HG03159 (cell line): ENCODE measurements at regions not wholly inside any gene's neighbourhood (a gene's known extent, or its start where the extent isn't known, plus 50 kb on each side); places are given as distances from the start of the nearest gene placed in this dataset.
A peak's percentile ranks its signal among the peaks of the same experiment; 100 is the strongest.
"Not testable (repeated sequence)": the region's sequence is repeated elsewhere in the genome, so short reads cannot be mapped to it uniquely, and the experiment has no call there.

Source experiments
- ATAC-seq: cut with Tn5 transposase; IDR thresholded peaks from one replicate; pipeline ENCODE4 v1.9.1; 2021; ENCODE audit warnings: mild to moderate bottlenecking, moderate library complexity; ENCODE audit not compliant: unreplicated experiment

DNA sequence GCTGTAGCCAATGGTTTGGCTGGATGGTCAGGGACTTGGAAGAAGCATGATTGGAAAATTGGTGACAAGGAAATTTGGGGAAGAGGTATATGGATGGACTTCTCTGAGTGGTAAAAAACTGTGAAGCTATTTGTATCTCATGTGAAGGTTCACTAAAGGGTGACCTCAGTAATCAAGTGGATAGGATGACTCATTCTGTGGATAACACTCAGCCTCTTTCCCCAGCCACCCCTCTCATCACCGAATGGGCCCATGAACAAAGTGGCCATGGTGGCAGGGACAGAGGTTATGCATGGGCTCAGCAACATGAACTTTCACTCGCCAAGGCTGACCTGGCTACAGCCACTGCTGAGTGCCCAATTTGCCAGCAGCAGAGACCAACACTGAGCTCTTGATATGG lies 127.3 kb upstream of the ZC3H12C start:
- ATAC-seq = not testable (repeated sequence)

DNA sequence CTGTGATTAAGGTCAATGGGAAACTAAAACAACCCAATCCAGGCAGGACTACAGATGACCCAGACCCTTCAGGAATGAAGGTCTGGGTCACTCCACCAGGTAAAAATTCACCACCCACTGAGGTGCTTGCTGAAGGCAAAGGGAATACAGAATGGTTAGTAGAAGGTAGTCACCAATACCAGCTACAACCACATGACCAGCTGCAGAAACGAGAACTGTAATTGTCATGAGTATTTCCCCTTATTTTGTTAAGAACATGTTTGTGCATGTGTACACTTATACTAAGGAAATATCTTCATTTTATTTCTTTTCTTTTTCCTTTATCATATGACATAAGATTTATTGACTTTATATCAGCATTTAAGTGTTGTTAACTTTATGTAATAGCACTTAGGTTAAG lies 126.1 kb upstream of the ZC3H12C start:
- ATAC-seq = not testable (repeated sequence)

DNA sequence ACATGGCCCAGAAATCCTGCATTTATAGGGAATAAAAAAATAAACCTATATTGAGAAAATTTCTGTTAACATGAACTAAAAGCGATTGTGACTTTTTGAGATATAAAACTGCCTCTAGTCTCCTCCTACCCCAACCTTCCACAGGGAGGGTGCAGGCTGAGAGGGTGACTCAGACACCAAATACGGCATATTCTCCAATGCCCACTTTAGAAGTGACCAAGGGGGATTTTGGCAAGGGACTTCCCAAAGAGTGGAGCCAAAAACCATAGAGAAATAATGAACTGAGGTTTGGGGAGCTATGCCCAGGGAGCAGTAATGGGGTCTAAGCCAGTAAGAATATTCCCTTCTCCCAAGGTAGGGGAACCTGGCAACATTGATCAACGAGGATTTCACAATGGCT lies 124.9 kb upstream of the ZC3H12C start:
- no peak for ATAC-seq

DNA sequence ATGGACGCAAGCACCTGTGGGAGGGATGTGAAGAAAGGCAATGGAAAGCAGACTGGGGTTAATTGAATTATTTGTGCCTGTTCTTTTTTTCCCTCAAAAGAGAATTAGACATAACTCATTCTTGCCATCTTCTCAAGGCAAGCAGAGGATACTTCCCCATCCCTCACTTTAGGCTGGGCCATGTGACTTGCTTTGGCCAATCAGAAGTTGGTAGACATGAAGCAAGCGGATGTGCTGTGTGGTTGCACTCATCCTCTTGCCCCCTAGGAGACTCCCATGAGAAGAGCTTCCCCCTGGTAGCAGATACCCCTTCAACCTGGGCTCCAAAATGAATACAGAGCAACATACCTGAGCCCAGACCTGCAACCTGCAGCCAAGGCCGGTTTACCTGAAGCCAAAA lies 124.4 kb upstream of the ZC3H12C start:
- no peak for ATAC-seq

DNA sequence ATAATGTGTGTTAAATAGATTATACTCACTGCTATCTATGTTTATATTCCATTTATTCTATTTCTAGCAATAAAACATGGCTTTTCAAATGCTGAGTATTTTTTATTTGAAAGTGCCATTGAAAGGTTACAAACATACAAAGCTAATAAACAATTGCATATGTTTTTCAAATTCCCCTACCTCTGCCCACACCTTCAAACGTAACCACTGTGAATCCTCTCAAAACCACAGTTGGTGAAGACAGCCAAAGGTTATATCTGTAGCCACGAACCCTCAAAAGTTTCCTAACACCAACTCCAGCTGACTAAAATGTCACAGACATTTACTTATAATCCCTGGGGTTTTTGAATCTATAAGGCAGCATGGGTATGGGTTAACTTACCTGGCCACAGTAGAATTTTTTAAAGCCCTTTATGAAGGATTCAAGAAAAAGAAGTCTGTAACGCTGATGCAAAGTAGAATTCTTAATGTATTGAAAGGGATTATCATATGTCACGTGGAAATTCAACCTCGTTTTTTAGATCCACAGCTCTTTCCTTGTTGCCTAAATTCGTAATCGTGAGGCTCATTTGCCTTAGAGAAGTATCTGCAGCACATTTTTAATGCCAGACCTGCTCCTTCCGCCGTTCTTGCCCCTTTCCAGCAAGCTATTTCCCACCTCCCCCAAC lies 122.5 kb upstream of the ZC3H12C start:
- peak; percentile 50 for ATAC-seq

DNA sequence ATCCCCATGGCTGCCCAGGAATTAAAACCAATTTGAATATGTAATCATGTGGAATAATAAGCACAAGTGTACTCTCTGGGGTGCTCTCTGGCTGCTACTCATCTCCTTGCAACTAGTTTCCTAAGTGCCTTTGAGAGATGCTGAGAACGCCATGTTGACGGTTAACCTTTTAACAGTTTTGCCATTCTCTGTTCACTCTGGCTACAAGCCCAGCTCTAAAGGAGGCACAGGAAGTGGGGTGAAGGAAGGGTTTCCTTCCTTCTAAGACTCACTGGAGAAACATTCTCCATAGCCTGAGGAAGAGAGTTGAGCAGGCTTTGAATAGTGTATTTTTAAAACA lies 122.0 kb upstream of the ZC3H12C start:
- ATAC-seq = peak; percentile 22

DNA sequence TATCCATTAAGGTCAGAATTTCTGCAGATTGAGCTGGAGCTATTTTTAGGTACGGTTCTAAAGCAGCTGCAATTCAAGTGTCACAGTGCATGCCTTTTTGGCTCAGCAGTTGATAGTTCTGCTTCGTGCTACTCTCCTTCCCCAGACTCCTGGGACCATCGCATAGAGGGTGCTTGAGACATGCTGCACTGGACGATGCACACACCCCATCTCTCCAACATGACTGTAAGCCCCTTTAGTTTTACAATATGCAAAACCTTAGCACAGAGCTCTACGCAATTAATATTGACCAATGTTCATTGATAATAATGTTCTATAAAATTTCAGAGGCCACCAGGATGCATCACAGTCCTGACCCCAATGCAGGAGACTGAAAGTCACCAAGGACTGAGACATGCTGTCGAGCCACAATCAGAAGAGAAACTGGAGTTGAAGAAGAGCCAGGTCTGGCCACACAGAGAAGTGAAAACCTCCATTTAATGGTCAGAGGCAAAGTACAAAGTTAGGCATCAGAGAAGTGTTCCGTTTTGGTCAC lies 120.9 kb upstream of the ZC3H12C start:
- ATAC-seq = peak; percentile 69

DNA sequence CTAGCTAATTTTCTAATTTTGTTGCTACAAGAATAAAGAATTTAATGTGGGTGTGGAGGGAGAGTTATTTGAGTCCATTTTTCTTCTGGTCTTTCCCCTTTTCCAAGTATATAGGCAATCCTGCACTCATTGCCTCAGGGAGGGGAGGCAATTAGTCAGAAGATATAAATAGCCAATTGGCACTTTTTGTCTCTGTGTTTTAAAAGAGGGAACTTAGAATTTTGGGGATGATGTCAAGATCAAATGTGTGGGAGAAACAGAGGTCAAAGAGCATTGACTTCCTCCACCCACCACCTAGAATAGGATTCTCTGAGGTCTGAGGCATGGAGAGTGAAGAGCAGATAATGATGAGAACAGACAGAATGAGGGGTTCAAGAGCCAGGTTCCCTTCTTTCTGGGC lies 120.3 kb upstream of the ZC3H12C start:
- ATAC-seq = no peak

DNA sequence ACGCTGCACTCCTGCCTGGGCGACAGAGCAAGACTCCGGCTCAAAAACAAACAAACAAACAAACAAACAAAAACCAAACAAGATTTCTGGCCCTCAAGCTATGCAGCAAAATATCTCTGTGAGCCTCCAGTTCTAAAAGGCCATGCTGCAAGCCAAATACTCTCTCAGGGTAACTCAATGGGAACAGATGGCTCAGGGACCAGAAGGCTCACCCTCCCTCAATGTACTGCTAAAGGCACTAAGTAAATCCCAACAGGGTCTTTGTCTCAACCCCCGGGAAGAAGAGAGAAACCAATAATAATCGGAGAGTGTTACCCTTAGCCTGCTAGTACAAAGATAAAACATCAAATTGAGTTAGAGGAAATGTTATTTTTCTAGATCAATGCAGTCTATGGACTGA lies 119.7 kb upstream of the ZC3H12C start:
- no peak for ATAC-seq

DNA sequence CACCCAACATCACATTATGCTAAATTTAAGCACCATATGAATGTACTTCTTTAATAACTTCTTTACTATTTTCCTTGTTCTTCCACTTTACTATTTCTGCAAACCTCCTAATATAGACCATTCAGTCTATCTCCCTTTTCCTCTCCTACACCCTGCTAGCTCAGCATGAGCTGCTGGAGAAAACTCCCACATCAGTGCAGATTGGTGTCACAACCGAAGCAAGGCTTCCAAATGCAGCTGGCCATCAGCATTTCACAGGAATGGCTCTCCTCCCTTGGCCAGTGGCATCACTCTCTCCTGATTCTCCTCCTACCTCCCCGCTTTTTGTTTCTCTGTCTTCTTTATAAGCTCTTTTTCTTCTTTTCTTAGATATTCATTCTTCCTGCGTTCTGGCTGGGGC lies 118.7 kb upstream of the ZC3H12C start:
- ATAC-seq = no peak

DNA sequence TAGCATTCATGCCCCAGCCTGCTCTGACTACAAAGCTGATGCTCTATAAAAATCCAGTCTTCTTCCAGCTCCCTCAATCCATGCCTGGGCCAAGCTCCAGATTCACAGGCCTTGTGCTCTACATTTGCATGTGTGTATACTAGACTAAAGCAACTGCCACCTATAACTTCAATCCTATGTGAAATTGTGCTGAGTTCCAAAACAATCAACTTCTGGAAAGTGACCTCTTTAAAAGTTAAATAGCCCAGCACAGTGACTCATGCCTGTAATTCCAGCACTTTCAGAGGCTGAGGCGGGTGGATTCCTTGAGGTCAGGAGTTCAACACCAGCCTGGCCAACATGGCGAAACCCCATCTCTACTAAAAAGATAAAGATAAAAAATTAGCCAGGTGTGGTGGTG lies 114.3 kb upstream of the ZC3H12C start:
- no peak for ATAC-seq

DNA sequence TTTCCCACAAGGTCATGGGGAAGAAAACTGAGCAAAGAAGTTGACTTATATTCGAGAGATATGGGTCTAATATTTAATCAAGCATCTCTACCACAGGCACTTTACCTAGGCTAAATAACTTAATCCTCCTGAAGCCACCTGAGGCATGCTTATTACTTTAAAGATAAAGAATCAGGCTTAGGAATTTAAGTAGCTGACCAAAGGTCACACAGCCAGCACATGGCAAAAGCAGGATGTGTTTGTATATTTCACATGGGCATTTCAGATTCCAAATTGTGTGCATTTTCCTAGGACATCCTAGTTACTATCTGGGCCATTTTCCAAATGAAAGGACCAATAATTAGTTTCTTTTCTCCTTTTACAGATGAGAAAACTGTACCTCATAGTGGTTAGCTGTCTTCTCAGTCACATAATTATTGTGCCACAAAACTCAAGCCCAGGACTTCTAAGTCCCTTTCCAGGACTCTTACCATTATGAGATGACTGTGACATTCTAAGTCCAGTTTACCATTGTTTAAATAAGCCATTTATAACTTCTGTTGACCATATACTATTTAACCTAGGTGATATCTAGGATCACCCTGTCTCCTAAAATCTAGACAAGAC lies 112.1 kb upstream of the ZC3H12C start:
- ATAC-seq = no peak

DNA sequence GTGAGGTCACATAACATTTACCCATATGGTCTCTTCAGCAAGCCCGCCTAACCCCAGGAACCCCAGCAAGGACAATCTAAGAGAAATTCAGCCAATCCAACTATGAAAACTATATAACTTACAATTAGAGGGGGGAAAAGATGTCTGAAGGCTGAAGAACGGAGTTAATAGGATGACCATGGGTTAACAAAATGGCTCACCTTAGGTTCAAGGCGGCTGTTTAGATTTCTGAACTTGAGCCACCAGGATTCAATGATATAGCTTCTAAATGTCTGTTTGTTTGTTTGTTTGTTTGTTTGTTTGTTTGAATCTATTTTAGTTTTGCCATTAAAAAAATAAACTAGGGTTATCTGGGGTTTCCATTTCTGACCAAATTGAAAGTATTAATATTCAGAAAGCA lies 109.8 kb upstream of the ZC3H12C start:
- ATAC-seq = no peak

DNA sequence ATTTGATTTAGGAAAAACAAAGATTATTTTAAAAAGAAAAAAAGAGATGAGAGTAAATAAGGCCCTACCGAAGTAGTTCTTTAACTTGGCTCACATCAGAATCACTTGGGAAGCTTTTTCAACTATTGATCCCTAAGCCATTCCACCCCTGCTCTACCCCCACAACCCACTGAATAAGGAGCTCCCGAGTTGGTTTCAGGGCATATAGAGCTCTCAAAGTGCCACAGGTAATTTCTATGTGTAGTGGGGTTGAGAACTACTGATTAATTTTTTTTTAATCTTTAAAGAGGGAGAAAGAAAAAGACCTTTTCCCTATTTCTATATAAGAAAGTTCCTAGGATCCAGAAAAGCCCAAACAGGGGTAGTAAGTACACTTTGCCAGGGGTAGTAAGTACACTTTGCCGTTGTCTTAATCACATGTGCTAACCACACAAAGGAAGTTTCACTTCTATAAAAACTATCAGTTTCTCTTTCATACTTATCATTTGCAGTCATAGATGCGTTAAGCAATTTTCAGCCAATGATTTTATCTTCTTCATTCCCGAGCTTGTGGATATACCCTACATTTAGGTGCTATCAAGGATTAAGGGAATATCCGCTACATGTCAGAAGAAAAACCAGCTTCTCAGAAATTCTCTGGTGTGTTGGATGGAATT lies 108.4 kb upstream of the ZC3H12C start:
- ATAC-seq = peak; percentile 97

DNA sequence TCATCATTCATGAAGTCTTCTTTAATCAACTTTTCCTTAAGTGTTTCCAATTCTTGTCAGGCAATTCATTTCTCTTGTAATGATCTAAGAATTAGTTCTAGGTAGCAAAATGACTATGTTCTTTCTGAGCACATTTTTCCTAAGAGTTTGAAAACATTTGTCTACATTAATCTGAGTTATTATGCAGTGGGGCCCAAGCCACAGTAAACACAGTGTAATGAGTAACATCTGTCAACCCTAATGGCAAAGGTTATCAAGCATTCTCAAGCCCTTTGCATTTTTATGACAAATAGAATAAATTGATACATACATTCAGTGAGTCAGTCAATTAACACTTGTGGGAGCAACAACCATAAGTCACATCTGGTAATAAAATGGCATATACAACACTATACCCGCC lies 106.7 kb upstream of the ZC3H12C start:
- ATAC-seq = no peak

DNA sequence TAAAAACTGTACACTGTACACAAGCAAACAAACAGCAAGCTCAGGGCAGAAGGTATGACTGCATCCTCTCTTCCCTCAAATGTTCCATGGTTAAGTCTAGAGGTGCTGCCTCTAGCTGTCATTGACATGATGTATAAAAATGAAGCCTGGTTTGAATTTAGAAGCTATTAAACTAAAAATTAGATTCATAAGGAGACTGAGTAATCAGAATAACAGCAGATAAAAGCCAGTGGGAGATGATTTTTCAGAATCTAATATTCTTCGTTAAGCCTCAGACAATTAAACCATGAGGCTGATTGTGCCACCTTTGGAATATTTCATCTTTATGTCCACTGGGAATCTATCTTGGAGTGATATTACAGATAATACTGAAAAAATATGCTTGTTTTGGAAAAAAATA lies 101.4 kb upstream of the ZC3H12C start:
- ATAC-seq = no peak

DNA sequence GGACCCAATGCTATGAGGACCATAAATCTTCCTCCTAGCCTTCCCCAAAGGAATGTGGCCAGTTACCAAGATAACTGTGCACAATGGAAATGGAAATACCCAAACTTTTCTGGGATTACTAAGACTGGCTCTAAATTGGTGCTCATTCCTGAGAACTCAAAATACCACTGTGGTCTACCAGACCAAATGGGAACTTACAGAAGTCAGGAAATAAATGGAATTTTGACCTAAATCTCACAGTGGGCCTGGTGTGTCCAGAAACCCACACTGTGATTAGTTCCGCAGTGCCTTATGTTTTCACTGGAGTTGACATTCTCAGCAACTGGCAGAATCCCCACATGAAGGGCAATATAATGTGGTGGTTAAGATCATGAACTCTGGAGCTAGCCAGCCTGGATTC lies 99.4 kb upstream of the ZC3H12C start:
- ATAC-seq = no peak

DNA sequence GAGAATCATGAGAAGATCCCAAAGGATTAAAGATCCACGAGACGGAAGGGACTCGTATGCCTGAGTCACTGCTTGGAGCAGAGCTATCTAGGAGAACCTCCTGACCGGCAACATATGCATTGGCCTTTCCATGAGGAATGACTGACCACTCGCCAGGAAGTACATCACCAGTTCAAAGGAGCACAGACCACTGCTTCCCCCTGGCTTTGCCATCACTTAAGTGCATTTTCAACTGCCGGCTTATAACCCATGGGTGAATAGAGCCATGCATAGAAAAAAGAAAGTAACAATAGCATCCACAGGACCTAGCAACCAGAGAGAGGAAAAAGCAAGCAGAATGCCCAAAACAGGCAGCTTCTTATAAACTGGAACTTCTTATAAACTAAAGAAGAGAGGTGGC lies 98.3 kb upstream of the ZC3H12C start:
- ATAC-seq = no peak

DNA sequence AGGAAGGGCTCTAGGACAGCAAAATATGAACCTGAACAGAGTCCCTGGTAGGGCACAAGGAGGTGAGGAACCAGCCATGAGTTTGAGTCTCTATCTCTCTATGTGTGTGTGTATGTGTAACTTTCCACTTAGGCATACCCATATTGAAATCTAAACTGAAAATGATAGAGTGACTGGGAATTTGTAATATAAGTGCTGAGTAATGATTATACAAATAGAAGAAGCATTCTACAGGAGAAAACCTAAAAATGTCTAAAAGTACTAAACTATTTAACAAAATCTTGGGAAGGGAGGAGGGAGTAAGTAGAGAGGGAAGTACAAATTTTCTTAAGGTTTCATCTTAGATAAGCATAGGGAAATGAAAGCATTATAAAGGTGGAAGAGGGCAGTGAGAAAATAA lies 97.1 kb upstream of the ZC3H12C start:
- no peak for ATAC-seq

DNA sequence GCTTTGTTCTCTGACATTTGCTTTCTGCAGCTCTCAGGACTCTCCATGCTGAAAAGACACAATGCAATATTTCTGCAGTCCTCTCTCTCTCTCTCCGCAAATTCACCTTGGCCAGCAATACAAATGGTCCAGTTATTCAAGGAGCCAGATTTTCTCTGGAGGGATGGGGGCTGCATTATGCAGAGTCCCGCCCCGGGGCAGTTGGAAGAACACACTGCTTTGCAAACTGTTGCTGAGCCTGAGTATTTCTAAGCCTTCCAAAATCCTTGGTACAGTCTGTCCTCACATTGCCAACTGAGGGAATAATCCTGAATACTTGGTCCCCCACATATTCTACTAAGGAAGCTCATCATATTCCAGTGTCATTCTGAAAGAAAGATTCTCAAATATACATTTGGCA lies 94.3 kb upstream of the ZC3H12C start:
- no peak for ATAC-seq

DNA sequence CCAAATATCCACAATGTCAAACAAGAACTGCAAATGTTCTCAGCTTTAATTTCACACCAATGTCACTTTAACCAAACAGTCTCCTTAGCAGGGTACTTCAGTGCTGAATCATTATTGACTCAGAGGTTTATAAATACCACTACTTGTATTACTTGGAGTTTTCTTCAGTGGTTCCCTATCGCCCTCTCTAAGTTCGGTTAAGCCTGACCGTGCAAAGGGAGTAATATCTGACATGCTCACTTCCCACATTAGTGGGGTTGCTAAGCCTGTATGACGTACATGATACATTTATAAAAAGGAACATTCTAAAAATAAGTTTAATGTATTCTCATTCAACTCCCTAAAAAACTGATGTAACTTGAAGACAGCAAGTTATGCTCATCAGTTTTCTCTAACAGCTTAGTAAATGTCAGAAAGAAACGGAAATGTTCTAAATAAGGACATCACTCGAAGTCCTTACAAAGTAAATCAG lies 93.1 kb upstream of the ZC3H12C start:
- peak; percentile 96 for ATAC-seq

DNA sequence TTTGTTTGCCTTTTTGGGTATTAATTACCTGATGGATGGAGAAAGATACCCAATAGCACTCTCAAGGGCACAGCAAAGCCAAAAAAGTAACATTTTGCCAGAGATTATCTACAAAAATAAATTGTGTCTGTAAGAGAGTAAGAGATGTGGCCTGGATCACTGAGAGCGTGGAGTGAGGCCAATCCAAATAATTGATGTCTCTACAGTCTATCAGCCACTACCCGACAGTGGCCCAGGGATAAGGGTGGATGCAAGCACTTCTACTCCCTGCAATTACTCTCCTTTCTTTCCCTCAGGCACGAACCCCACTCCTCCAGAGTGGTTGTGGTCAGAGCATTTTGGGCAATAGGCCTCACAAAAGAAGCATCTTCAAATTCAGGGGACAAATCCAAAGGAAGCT lies 92.3 kb upstream of the ZC3H12C start:
- ATAC-seq = no peak
